ENCODE measurements at regions not wholly inside any gene's neighbourhood (a gene's known extent, or its start where the extent isn't known, plus 50 kb on each side); places are given as distances from the start of the nearest gene placed in this dataset.

DNA sequence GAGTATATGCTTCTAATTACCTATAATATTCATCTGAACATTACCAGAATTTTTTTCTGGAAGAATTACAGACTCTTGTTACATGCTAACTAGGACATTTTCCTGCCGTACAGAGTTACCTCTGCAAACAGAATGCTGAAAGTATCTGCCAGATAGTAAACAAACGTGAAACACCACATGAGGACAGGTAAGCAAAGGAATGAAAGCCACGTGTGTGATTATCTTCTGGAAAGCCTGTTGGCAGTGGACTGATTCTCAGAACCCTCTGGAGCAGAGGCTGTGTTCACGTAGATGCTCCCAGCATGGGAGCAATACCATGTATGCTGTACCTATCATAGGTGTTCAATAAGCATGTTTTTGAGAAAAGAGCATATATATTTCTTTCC is 472.6 kb downstream of the ENC1 start:
- H3K4me3 Mint-ChIP-seq (ENCODE audit: unreplicated experiment) = no peak overlapping the region
- no peaks in the 10 kb centered on the region for H3K36me3 Mint-ChIP-seq (ENCODE audit: low read depth)
- no peaks in the 10 kb centered on the region for H3K9me3 Mint-ChIP-seq (ENCODE audit: low read depth)
- no peak overlapping the region for H3K27ac Mint-ChIP-seq (ENCODE audit: unreplicated experiment)
- no peaks in the 10 kb centered on the region for H3K27me3 Mint-ChIP-seq (ENCODE audit: low read depth)
- no peak for DNase-seq (ENCODE audit: low spot score)
- peaks cover 25% of the 10 kb centered on the region for H3K4me1 Mint-ChIP-seq (ENCODE audit: low read depth)
- TF ChIP-seq, protein P1, sequence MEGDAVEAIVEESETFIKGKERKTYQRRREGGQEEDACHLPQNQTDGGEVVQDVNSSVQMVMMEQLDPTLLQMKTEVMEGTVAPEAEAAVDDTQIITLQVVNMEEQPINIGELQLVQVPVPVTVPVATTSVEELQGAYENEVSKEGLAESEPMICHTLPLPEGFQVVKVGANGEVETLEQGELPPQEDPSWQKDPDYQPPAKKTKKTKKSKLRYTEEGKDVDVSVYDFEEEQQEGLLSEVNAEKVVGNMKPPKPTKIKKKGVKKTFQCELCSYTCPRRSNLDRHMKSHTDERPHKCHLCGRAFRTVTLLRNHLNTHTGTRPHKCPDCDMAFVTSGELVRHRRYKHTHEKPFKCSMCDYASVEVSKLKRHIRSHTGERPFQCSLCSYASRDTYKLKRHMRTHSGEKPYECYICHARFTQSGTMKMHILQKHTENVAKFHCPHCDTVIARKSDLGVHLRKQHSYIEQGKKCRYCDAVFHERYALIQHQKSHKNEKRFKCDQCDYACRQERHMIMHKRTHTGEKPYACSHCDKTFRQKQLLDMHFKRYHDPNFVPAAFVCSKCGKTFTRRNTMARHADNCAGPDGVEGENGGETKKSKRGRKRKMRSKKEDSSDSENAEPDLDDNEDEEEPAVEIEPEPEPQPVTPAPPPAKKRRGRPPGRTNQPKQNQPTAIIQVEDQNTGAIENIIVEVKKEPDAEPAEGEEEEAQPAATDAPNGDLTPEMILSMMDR (IDR thresholded peaks at IDR 0.05) = no peak

GRCh38 chr5:74167206-74167929 is 473.2 kb downstream of the ENC1 start:
- H3K27ac Mint-ChIP-seq (ENCODE audit: unreplicated experiment) = peak overlapping the region; percentile 55
- TF ChIP-seq, protein P1 (IDR thresholded peaks at IDR 0.05) = no peak
- H3K36me3 Mint-ChIP-seq (ENCODE audit: low read depth) = no peaks in the 10 kb centered on the region
- DNase-seq (ENCODE audit: low spot score) = no peak
- no peaks in the 10 kb centered on the region for H3K9me3 Mint-ChIP-seq (ENCODE audit: low read depth)
- H3K27me3 Mint-ChIP-seq (ENCODE audit: low read depth) = no peaks in the 10 kb centered on the region
- peaks cover 25% of the 10 kb centered on the region for H3K4me1 Mint-ChIP-seq (ENCODE audit: low read depth)
- H3K4me3 Mint-ChIP-seq (ENCODE audit: unreplicated experiment) = no peak overlapping the region

DNA sequence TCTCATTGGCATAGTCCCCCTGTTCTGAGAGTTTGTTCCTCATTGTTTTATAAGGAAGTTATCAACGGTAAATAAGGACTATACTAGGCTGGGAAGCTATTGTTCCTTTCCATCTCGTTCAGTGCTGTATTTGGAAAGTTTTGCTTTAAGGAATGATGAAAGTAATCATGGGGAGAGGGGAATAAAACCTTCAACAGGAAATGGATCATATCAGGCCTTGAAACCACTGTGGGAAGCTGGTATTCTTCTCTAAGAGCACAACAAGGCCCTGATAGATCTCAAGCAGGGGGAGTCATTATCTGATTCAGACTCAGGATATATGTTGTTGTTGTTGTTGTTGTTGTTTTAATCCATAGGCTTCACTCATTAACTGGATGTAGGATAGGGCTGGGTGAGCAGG is 474.5 kb downstream of the ENC1 start:
- H3K4me1 Mint-ChIP-seq (ENCODE audit: low read depth) = peaks cover 28% of the 10 kb centered on the region
- H3K27me3 Mint-ChIP-seq (ENCODE audit: low read depth) = no peaks in the 10 kb centered on the region
- TF ChIP-seq, protein P1 (IDR thresholded peaks at IDR 0.05) = no peak
- no peak for DNase-seq (ENCODE audit: low spot score)
- no peaks in the 10 kb centered on the region for H3K36me3 Mint-ChIP-seq (ENCODE audit: low read depth)
- no peaks in the 10 kb centered on the region for H3K9me3 Mint-ChIP-seq (ENCODE audit: low read depth)
- H3K4me3 Mint-ChIP-seq (ENCODE audit: unreplicated experiment) = no peak overlapping the region
- no peak overlapping the region for H3K27ac Mint-ChIP-seq (ENCODE audit: unreplicated experiment)

GRCh38 chr5:74164725-74165235 is 475.7 kb downstream of the ENC1 start:
- DNase-seq (ENCODE audit: low spot score) = no peak
- peaks cover 28% of the 10 kb centered on the region for H3K4me1 Mint-ChIP-seq (ENCODE audit: low read depth)
- H3K9me3 Mint-ChIP-seq (ENCODE audit: low read depth) = no peaks in the 10 kb centered on the region
- H3K4me3 Mint-ChIP-seq (ENCODE audit: unreplicated experiment) = no peak overlapping the region
- H3K27me3 Mint-ChIP-seq (ENCODE audit: low read depth) = no peaks in the 10 kb centered on the region
- no peak overlapping the region for H3K27ac Mint-ChIP-seq (ENCODE audit: unreplicated experiment)
- no peaks in the 10 kb centered on the region for H3K36me3 Mint-ChIP-seq (ENCODE audit: low read depth)
- TF ChIP-seq, protein P1 (IDR thresholded peaks at IDR 0.05) = no peak

DNA sequence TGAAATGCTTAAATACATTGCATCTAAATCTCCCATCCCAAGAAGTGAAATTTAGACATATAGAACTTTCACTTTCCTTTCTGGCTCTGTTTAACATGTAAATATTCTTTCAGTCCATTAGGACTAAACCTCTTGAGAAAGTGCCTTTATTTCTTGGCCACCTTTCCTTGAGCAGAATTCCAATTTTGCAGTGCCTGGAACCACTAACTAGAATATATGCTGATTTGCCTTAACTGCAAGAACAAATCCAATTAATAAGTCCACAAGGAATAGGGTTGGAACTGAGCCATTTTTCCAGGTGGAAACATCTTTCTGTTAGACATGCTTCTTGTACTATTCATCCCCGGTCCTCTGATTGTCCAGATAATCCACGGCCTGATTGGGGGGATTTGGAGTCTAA is 478.0 kb downstream of the ENC1 start:
- Mint-ChIP-seq H3K36me3 (ENCODE audit: low read depth) (no peaks in the 10 kb centered on the region), H3K27me3 (ENCODE audit: low read depth) (no peaks in the 10 kb centered on the region), H3K27ac (ENCODE audit: unreplicated experiment) (no peak overlapping the region), H3K4me3 (ENCODE audit: unreplicated experiment) (no peak overlapping the region), H3K9me3 (ENCODE audit: low read depth) (no peaks in the 10 kb centered on the region), H3K4me1 (ENCODE audit: low read depth) (peaks cover 17% of the 10 kb centered on the region)
- no peak for DNase-seq (ENCODE audit: low spot score)
- TF ChIP-seq, protein P1 (IDR thresholded peaks at IDR 0.05) = no peak
